ENCODE measurements at regions not wholly inside any gene's neighbourhood (a gene's known extent, or its start where the extent isn't known, plus 50 kb on each side); places are given as distances from the start of the nearest gene placed in this dataset.

DNA sequence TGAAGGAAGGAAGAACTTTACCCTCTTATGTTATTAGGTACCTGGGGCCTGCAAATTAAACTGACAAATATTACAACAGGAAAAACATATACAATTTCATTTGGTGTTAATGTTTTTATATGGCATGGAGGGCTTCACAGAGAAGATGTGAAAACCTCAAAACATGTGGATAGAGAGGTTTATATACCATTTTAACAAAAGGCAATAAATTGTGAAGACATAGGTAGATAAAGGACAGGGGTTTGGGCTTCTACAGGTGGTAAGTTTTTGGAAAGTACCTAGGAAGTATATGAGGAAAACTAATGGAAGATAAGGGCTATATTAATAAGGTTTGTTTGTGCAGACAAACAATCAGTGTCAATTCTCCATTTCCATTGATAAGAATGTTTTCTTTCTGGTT lies 95.1 kb upstream of the ATF7IP start:
- no peak for TF ChIP-seq POLR2A (IDR thresholded peaks at IDR 0.05)
- TF ChIP-seq, protein P1, sequence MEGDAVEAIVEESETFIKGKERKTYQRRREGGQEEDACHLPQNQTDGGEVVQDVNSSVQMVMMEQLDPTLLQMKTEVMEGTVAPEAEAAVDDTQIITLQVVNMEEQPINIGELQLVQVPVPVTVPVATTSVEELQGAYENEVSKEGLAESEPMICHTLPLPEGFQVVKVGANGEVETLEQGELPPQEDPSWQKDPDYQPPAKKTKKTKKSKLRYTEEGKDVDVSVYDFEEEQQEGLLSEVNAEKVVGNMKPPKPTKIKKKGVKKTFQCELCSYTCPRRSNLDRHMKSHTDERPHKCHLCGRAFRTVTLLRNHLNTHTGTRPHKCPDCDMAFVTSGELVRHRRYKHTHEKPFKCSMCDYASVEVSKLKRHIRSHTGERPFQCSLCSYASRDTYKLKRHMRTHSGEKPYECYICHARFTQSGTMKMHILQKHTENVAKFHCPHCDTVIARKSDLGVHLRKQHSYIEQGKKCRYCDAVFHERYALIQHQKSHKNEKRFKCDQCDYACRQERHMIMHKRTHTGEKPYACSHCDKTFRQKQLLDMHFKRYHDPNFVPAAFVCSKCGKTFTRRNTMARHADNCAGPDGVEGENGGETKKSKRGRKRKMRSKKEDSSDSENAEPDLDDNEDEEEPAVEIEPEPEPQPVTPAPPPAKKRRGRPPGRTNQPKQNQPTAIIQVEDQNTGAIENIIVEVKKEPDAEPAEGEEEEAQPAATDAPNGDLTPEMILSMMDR (IDR thresholded peaks at IDR 0.05): no peak

Data from esophagus squamous epithelium (tissue), 4 donors.